HCT116 (cell line): ENCODE measurements at regions not wholly inside any gene's neighbourhood (a gene's known extent, or its start where the extent isn't known, plus 50 kb on each side); places are given as distances from the start of the nearest gene placed in this dataset.

Experiments used
- ATAC-seq: fragments of 200-7000 bp; cut with Tn5 transposase; 2 replicates; pipeline ENCODE4 v1.9.1; 2020; ENCODE audit warnings: mild to moderate bottlenecking, moderate library complexity
- BruUV-seq: library from RNA; stranded (reverse); fragments of 400-500 nt; replicated peaks from 2 replicates; lab custom pipeline; 2021; lab: Mats Ljungman, UMichigan
- CTCF ChIA-PET: fragments of 300-600 bp; sonication (Branson Sonifier 250); formaldehyde crosslinking; loops from one replicate; lab custom pipeline; 2021; ENCODE audit warnings: antibody characterized with exemption; lab: Charles Lee
- POLR2A ChIA-PET: fragments of 300-600, 350-600 bp; sonication (Branson Sonifier 250); formaldehyde crosslinking; loops from one replicate; lab custom pipeline; 2021; ENCODE audit warnings: antibody characterized with exemption; lab: Charles Lee
- RAD21 ChIA-PET, 2 experiments: fragments of 300-600 bp; sonication (Branson Sonifier 250); formaldehyde crosslinking; loops; one replicate each; lab custom pipeline; 2023; ENCODE audit warnings: low total read pairs in 2 of 2; ENCODE audit not compliant: uncharacterized antibody in 2 of 2, unreplicated experiment in 2 of 2, low non-redundant PET in 1 of 2; lab: Charles Lee
- DNase-seq: peaks from one replicate; pipeline ENCODE4 v3.0.0-alpha.2; 2010; ENCODE audit warnings: low read depth, low spot score
- H2AFZ ChIP-seq: fragments of 200-600 bp; shearing (Covaris generic), sonication (generic); 2 replicates; pipeline ENCODE4 v1.6.1; 2017; ENCODE audit warnings: low read depth, mixed run types, mixed read lengths, antibody characterized with exemption, low read length; ENCODE audit not compliant: poor library complexity, severe bottlenecking
- H3K27ac ChIP-seq: 2 replicates; pipeline ENCODE4 v1.5.1; 2012; ENCODE audit warnings: low read depth, low read length
- H3K27me3 ChIP-seq: fragments of 200-600 bp; sonication (generic); 2 replicates; pipeline ENCODE4 v1.6.1; 2016; ENCODE audit warnings: mixed run types, low read length, mixed read lengths; ENCODE audit not compliant: insufficient read depth
- H3K36me3 ChIP-seq, 2 experiments: fragments of 200-500 bp in 1 of 2; fragments of 200-600 bp in 1 of 2; sonication (Bioruptor generic) in 1 of 2; sonication (generic) in 1 of 2; 2 replicates each; pipeline versions ENCODE4 v1.5.1 to v1.6.1; 2014 to 2016; ENCODE audit warnings: low read length in 2 of 2, inconsistent platforms in 1 of 2, mixed read lengths in 1 of 2, mixed run types in 1 of 2; ENCODE audit not compliant: insufficient read depth in 2 of 2, control insufficient read depth in 1 of 2
- H3K4me1 ChIP-seq, 2 experiments: fragments of 200-600 bp in 1 of 2; sonication (generic) in 1 of 2; 2 replicates each; pipeline versions ENCODE4 v1.5.1 to v1.6.1; 2012 to 2017; ENCODE audit warnings: low read length in 2 of 2, inconsistent platforms in 1 of 2, mild to moderate bottlenecking in 1 of 2, mixed read lengths in 1 of 2, mixed run types in 1 of 2, moderate library complexity in 1 of 2; ENCODE audit not compliant: insufficient read depth in 2 of 2, control insufficient read depth in 1 of 2
- H3K4me2 ChIP-seq: fragments of 200-600 bp; sonication (generic); 2 replicates; pipeline ENCODE4 v1.6.1; 2017; ENCODE audit warnings: mixed run types, low read length, mixed read lengths
- H3K4me3 ChIP-seq, 2 experiments: fragments of 200-600 bp in 1 of 2; sonication (generic) in 1 of 2; replicated peaks in 1 of 2; 2 replicates each; pipeline ENCODE4 v1.5.1; 2011 to 2016; ENCODE audit warnings: low read length in 2 of 2, control low read depth in 1 of 2, low read depth in 1 of 2, mild to moderate bottlenecking in 1 of 2, mixed read lengths in 1 of 2, mixed run types in 1 of 2
- H3K79me2 ChIP-seq: fragments of 200-600 bp; sonication (generic); 2 replicates; pipeline ENCODE4 v1.6.1; 2017; ENCODE audit warnings: mild to moderate bottlenecking, mixed run types, low read length, moderate library complexity, mixed read lengths; ENCODE audit not compliant: insufficient read depth
- H3K9ac ChIP-seq: fragments of 200-600 bp; sonication (generic); 2 replicates; pipeline ENCODE4 v1.6.1; 2016; ENCODE audit warnings: low read length, mixed read lengths
- H3K9me2 ChIP-seq: fragments of 200-600 bp; sonication (generic), shearing (Covaris generic); 2 replicates; pipeline ENCODE4 v1.6.1; 2017; ENCODE audit warnings: mixed run types, mild to moderate bottlenecking, moderate library complexity; ENCODE audit not compliant: insufficient read depth
- H3K9me3 ChIP-seq, 2 experiments: fragments of 200-500 bp in 1 of 2; fragments of 200-600 bp in 1 of 2; sonication (Bioruptor generic) in 1 of 2; sonication (generic) in 1 of 2; 2 replicates each; pipeline ENCODE4 v1.6.1; 2014 to 2017; ENCODE audit warnings: low read length in 2 of 2, mixed read lengths in 2 of 2, inconsistent platforms in 1 of 2, low read depth in 1 of 2, mild to moderate bottlenecking in 1 of 2, mixed run types in 1 of 2, moderate library complexity in 1 of 2; ENCODE audit not compliant: control insufficient read depth in 1 of 2, insufficient read depth in 1 of 2
- H4K20me1 ChIP-seq: fragments of 200-600 bp; sonication (generic), shearing (Covaris generic); 2 replicates; pipeline ENCODE4 v1.6.1; 2017; ENCODE audit warnings: mixed run types, mild to moderate bottlenecking, moderate library complexity; ENCODE audit not compliant: insufficient read depth
- CBX3 ChIP-seq: IDR thresholded peaks from 2 replicates; pipeline ENCODE4 v1.6.1; 2012; ENCODE audit warnings: low read depth
- CEBPB ChIP-seq: IDR thresholded peaks from 2 replicates; pipeline ENCODE4 v1.6.1; 2012; ENCODE audit warnings: low read depth
- CTCF ChIP-seq, 3 experiments: fragments of 200-600 bp in 1 of 3; sonication (generic) in 1 of 3; IDR thresholded peaks in 2 of 3; conservative IDR thresholded peaks in 1 of 3; 2 replicates each; pipeline ENCODE4 v1.5.1; 2012 to 2017; ENCODE audit warnings: low read depth in 2 of 3, low read length in 2 of 3, antibody characterized with exemption in 1 of 3, borderline replicate concordance in 1 of 3, control low read depth in 1 of 3, mild to moderate bottlenecking in 1 of 3, mixed read lengths in 1 of 3, mixed run types in 1 of 3, moderate library complexity in 1 of 3; ENCODE audit not compliant: insufficient read depth in 1 of 3
- EGR1 ChIP-seq: IDR thresholded peaks from 2 replicates; pipeline ENCODE4 v1.6.1; 2012; ENCODE audit warnings: low read depth
- ELF1 ChIP-seq: IDR thresholded peaks from 2 replicates; pipeline ENCODE4 v1.6.1; 2012; ENCODE audit warnings: low read depth, borderline replicate concordance
- EZH2 ChIP-seq: fragments of 200-600 bp; sonication (generic); IDR thresholded peaks from 2 replicates; pipeline ENCODE4 v1.6.1; 2017; ENCODE audit warnings: antibody characterized with exemption, mixed run types
- EZH2phosphoT487 ChIP-seq: fragments of 200-600 bp; IDR thresholded peaks from 2 replicates; pipeline ENCODE4 v1.6.1; 2018; ENCODE audit warnings: antibody characterized with exemption, borderline replicate concordance
- FOSL1 ChIP-seq: IDR thresholded peaks from 2 replicates; pipeline ENCODE4 v1.6.1; 2012; ENCODE audit warnings: low read depth
- MAX ChIP-seq: IDR thresholded peaks from 2 replicates; pipeline ENCODE4 v1.6.1; 2012
- POLR2A ChIP-seq: IDR thresholded peaks from 2 replicates; pipeline ENCODE4 v1.7.0; 2011; ENCODE audit warnings: borderline replicate concordance; ENCODE audit not compliant: insufficient read depth, insufficient read length; ENCODE audit errors: extremely low read depth
- RAD21 ChIP-seq: IDR thresholded peaks from 2 replicates; pipeline ENCODE4 v1.6.1; 2012; ENCODE audit warnings: low read depth, mild to moderate bottlenecking
- SIN3A ChIP-seq: IDR thresholded peaks from 2 replicates; pipeline ENCODE4 v1.6.1; 2012; ENCODE audit warnings: low read depth
- SP1 ChIP-seq: IDR thresholded peaks from 2 replicates; pipeline ENCODE4 v1.6.1; 2012; ENCODE audit warnings: low read depth
- SRF ChIP-seq: IDR thresholded peaks from 2 replicates; pipeline ENCODE4 v1.6.1; 2012; ENCODE audit warnings: low read depth
- ZBTB33 ChIP-seq: IDR thresholded peaks from 2 replicates; pipeline ENCODE4 v1.6.1; 2011; ENCODE audit warnings: mild to moderate bottlenecking, low read length, moderate library complexity; ENCODE audit not compliant: insufficient replicate concordance; ENCODE audit errors: extremely low read depth
- ZFX ChIP-seq: fragments of 450-650 bp; IDR thresholded peaks from 2 replicates; pipeline ENCODE4 v1.6.1; 2017
- ZNF274 ChIP-seq: fragments of 200-500 bp; sonication (Bioruptor generic); IDR thresholded peaks from 2 replicates; pipeline ENCODE4 v1.6.1; 2014; ENCODE audit warnings: mild to moderate bottlenecking, low read depth, low read length, inconsistent platforms
- intact Hi-C: fragments of 100-400 bp; cut with micrococcal nuclease; formaldehyde crosslinking; loops from 2 replicates; pipeline ENCODE4 v1.10.0; 2022

GRCh38 chr20:59468831-59469230 lies 135.5 kb upstream of the PHACTR3 start:
- Histone ChIP-seq H3K9ac (no peak overlapping the region), H2AFZ (no peak overlapping the region), H4K20me1 (no peaks in the 10 kb centered on the region), H3K4me2 (no peak overlapping the region), H3K79me2 (no peaks in the 10 kb centered on the region), H3K36me3 (no peaks in the 10 kb centered on the region), H3K9me2 (no peaks in the 10 kb centered on the region), H3K4me1 (no peaks in the 10 kb centered on the region), H3K27me3 (no peaks in the 10 kb centered on the region), H3K27ac (no peak overlapping the region), H3K9me3 (no peaks in the 10 kb centered on the region), H3K4me3 (no peak overlapping the region)
- ChIA-PET RAD21 (no interaction called here), POLR2A (no interaction called here), CTCF (no interaction called here)
- intact Hi-C loops, result no loop called here
- ATAC-seq (no peak), DNase-seq (no peak)
- TF ChIP-seq CEBPB (no peak), SP1 (no peak), FOSL1 (no peak), EZH2 (no peak), RAD21 (no peak), CBX3 (no peak)
- no TSS peak for BruUV-seq

GRCh38 chr20:59469267-59470252 lies 134.8 kb upstream of the PHACTR3 start:
- H3K79me2 ChIP-seq, result no peaks in the 10 kb centered on the region
- H3K4me2 ChIP-seq, result no peak overlapping the region
- no peaks in the 10 kb centered on the region for H3K9me3 ChIP-seq
- no peak overlapping the region for H3K4me3 ChIP-seq
- ATAC-seq (no peak), DNase-seq (no peak)
- H3K27ac ChIP-seq, result no peak overlapping the region
- RAD21 ChIA-PET, result no interaction called here
- no peaks in the 10 kb centered on the region for H3K4me1 ChIP-seq
- no peaks in the 10 kb centered on the region for H3K36me3 ChIP-seq
- no peak overlapping the region for H3K9ac ChIP-seq
- H3K9me2 ChIP-seq, result no peaks in the 10 kb centered on the region
- H3K27me3 ChIP-seq, result no peaks in the 10 kb centered on the region
- intact Hi-C loops, result no loop called here
- no peaks in the 10 kb centered on the region for H4K20me1 ChIP-seq
- BruUV-seq, result no TSS peak
- no peak overlapping the region for H2AFZ ChIP-seq
- CTCF ChIA-PET, result no interaction called here
- POLR2A ChIA-PET, result no interaction called here
- TF ChIP-seq ELF1 (no peak), SRF (no peak), EGR1 (no peak), EZH2phosphoT487 (no peak), EZH2 (no peak), ZBTB33 (no peak), SIN3A (no peak), SP1 (no peak), MAX (no peak), POLR2A (no peak), ZFX (no peak), FOSL1 (no peak), CTCF (IDR thresholded peaks at IDR 0.05 in 2 of 3, conservative IDR thresholded peaks at IDR 0.05 in 1 of 3; ENCODE audit: borderline replicate concordance in 1 of 3, insufficient read depth in 1 of 3, low read depth in 2 of 3, low read length in 2 of 3) (no peak), ZNF274 (no peak)
